K562 (cell line): ENCODE measurements at regions not wholly inside any gene's neighbourhood (a gene's known extent, or its start where the extent isn't known, plus 50 kb on each side); places are given as distances from the start of the nearest gene placed in this dataset.
A peak's percentile ranks its signal among the peaks of the same experiment; 100 is the strongest.

ENCODE experiments used
- ATAC-seq: fragments of 200-7000 bp; cut with Tn5 transposase; 3 replicates; pipeline ENCODE4 v1.9.1; 2020; ENCODE audit warnings: moderate library complexity
- BruUV-seq: library from RNA; stranded (reverse); fragments of 400-500 nt; replicated peaks from 2 replicates; lab custom pipeline; 2021; lab: Mats Ljungman, UMichigan
- CTCF ChIA-PET: fragments of 300-600 bp; formaldehyde crosslinking; extraction: SDS; loops from one replicate; lab custom pipeline; 2021; ENCODE audit warnings: low intra/inter-chr PET ratio; lab: Yijun Ruan, JAX
- POLR2A ChIA-PET: fragments of 300-600, 350-650 bp; sonication (Branson Sonifier 250); formaldehyde crosslinking; extraction: SDS; loops from one replicate; lab custom pipeline; 2021; ENCODE audit warnings: antibody characterized with exemption, inconsistent platforms; lab: Yijun Ruan, JAX
- DNase-seq, 4 experiments: peaks; one replicate each; pipeline versions ENCODE4 v3.0.0 to v3.0.0-alpha.2; 2011 to 2018; ENCODE audit warnings: low spot score in 3 of 4, mixed read lengths in 3 of 4; ENCODE audit errors: extremely low read depth in 1 of 4
- FAIRE-seq: peaks from 2 replicates; lab custom pipeline; 2011; peaks lifted over from hg19 to GRCh38; lab: Jason Lieb, UNC
- H2AFZ ChIP-seq: 2 replicates; pipeline ENCODE4 v1.6.0; 2011; ENCODE audit warnings: low read depth, low read length, control low read depth, inconsistent platforms
- H3K27ac ChIP-seq: fragments of 200-600 bp; 3 replicates; pipeline ENCODE4 v1.8.0; 2011; ENCODE audit warnings: low read depth, mild to moderate bottlenecking, control low read depth, inconsistent platforms, low read length, moderate library complexity, mixed read lengths; ENCODE audit errors: extremely low read depth
- H3K27me3 ChIP-seq, 2 experiments: fragments of 300-600 bp in 1 of 2; 2 replicates in 1 of 2; 3 replicates in 1 of 2; pipeline versions ENCODE4 v1.6.0 to v1.8.0; 2011; ENCODE audit warnings: inconsistent platforms in 2 of 2, low read length in 2 of 2, mild to moderate bottlenecking in 1 of 2, mixed read lengths in 1 of 2, moderate library complexity in 1 of 2; ENCODE audit not compliant: control insufficient read depth in 2 of 2, insufficient read depth in 2 of 2
- H3K36me3 ChIP-seq: fragments of 300-600 bp; 3 replicates; pipeline ENCODE4 v1.8.0; 2011; ENCODE audit warnings: mild to moderate bottlenecking, low read length, inconsistent platforms; ENCODE audit not compliant: control insufficient read depth, insufficient read depth
- H3K4me1 ChIP-seq, 2 experiments: fragments of 200-600 bp in 1 of 2; replicated peaks in 1 of 2; 2 replicates in 1 of 2; 3 replicates in 1 of 2; pipeline versions ENCODE4 v1.5.1 to v1.8.0; 2011; ENCODE audit warnings: inconsistent platforms in 2 of 2, low read length in 2 of 2, mild to moderate bottlenecking in 1 of 2, mixed read lengths in 1 of 2, moderate library complexity in 1 of 2; ENCODE audit not compliant: control insufficient read depth in 2 of 2, insufficient read depth in 2 of 2
- H3K4me2 ChIP-seq: 2 replicates; pipeline ENCODE4 v1.6.1; 2011; ENCODE audit warnings: low read length, control low read depth, inconsistent platforms, mixed read lengths; ENCODE audit not compliant: insufficient read depth
- H3K4me3 ChIP-seq: fragments of 200-600 bp; sonication (generic), shearing (Covaris generic); 2 replicates; pipeline ENCODE4 v1.5.1; 2016; ENCODE audit warnings: control low read depth, inconsistent platforms
- H3K79me2 ChIP-seq: fragments of 200-600 bp; 3 replicates; pipeline ENCODE4 v1.8.0; 2011; ENCODE audit warnings: low read length, inconsistent platforms; ENCODE audit not compliant: control insufficient read depth, insufficient read depth
- H3K9ac ChIP-seq, 2 experiments: 2 replicates each; pipeline versions ENCODE4 v1.6.0 to v1.6.1; 2011; ENCODE audit warnings: low read depth in 2 of 2, low read length in 2 of 2, control low read depth in 1 of 2, inconsistent platforms in 1 of 2, mild to moderate bottlenecking in 1 of 2, mixed read lengths in 1 of 2; ENCODE audit not compliant: insufficient read depth in 1 of 2
- H3K9me1 ChIP-seq: one replicate; pipeline ENCODE4 v1.6.0; 2011; ENCODE audit warnings: inconsistent platforms, mild to moderate bottlenecking, low read length, moderate library complexity; ENCODE audit not compliant: control insufficient read depth, insufficient read depth
- H3K9me3 ChIP-seq: replicated peaks from 2 replicates; pipeline ENCODE4 v1.5.1; 2011; ENCODE audit warnings: low read depth, low read length, inconsistent platforms; ENCODE audit not compliant: control insufficient read depth, insufficient read depth
- H4K20me1 ChIP-seq: replicated peaks from 2 replicates; pipeline ENCODE4 v1.6.1; 2011; ENCODE audit warnings: low read length, inconsistent platforms, mixed read lengths; ENCODE audit not compliant: control insufficient read depth, insufficient read depth
- ARID4B ChIP-seq: sonication (generic); formaldehyde crosslinking; IDR thresholded peaks from 2 replicates; pipeline ENCODE4 v1.8.0; 2022; ENCODE audit warnings: mild to moderate bottlenecking, missing genetic modification reagents
- BRF1 ChIP-seq: IDR thresholded peaks from 3 replicates; pipeline ENCODE4 v1.6.1; 2011; ENCODE audit warnings: borderline replicate concordance, mild to moderate bottlenecking; ENCODE audit not compliant: insufficient read length; ENCODE audit errors: extremely low read depth
- CAMTA2 ChIP-seq: fragments of 250-450 bp; sonication (Bioruptor Pico); conservative IDR thresholded peaks from 2 replicates; pipeline ENCODE4 v1.5.1; 2022
- CBX5 ChIP-seq: IDR thresholded peaks from 2 replicates; pipeline ENCODE4 v1.6.1; 2014; ENCODE audit warnings: low read depth, borderline replicate concordance
- EP400 ChIP-seq: fragments of 450-650 bp; IDR thresholded peaks from 2 replicates; pipeline ENCODE4 v1.6.1; 2017; ENCODE audit warnings: antibody characterized with exemption, mild to moderate bottlenecking, moderate library complexity
- FIP1L1 ChIP-seq: fragments of 200-400 bp; formaldehyde crosslinking; IDR thresholded peaks from 2 replicates; pipeline ENCODE4 v1.6.1; 2018; ENCODE audit warnings: mild to moderate bottlenecking, low read depth, low read length; ENCODE audit not compliant: poor library complexity, severe bottlenecking
- HEY1 ChIP-seq: fragments of 250-450 bp; sonication (Bioruptor Pico); IDR thresholded peaks from 2 replicates; pipeline ENCODE4 v1.5.0; 2020; ENCODE audit warnings: mild to moderate bottlenecking, moderate library complexity, borderline replicate concordance
- NFRKB ChIP-seq: fragments of 450-650 bp; IDR thresholded peaks from 2 replicates; pipeline ENCODE4 v1.6.1; 2016; ENCODE audit warnings: low read depth
- PATZ1 ChIP-seq: fragments of 250-450 bp; sonication (Bioruptor Pico); IDR thresholded peaks from 2 replicates; pipeline ENCODE4 v1.5.0; 2020; ENCODE audit warnings: mild to moderate bottlenecking, borderline replicate concordance
- PCBP2 ChIP-seq: fragments of 200-400 bp; formaldehyde crosslinking; IDR thresholded peaks from 2 replicates; pipeline ENCODE4 v1.6.1; 2018; ENCODE audit warnings: low read length, low read depth, mild to moderate bottlenecking, moderate library complexity; ENCODE audit not compliant: poor library complexity, severe bottlenecking
- PURB ChIP-seq: sonication (generic); formaldehyde crosslinking; IDR thresholded peaks from 2 replicates; pipeline ENCODE4 v1.9.0; 2021; ENCODE audit warnings: low read depth, mild to moderate bottlenecking, missing genetic modification reagents
- SRSF7 ChIP-seq: fragments of 200-400 bp; formaldehyde crosslinking; optimal IDR thresholded peaks from 2 replicates; pipeline ENCODE3; 2017; ENCODE audit warnings: mild to moderate bottlenecking, low read depth, low read length
- SUPT5H ChIP-seq: fragments of 450-650 bp; IDR thresholded peaks from 2 replicates; pipeline ENCODE4 v1.6.1; 2016
- ZNF165 ChIP-seq: fragments of 250-450 bp; sonication (Bioruptor Pico); IDR thresholded peaks from 2 replicates; pipeline ENCODE4 v1.4.0; 2020; ENCODE audit warnings: borderline replicate concordance
- WGBS: fragments of 100-300 bp; shearing (Covaris generic); methylation state at CpG from one replicate; pipeline ENCODE4 v1.1.6; 2016; ENCODE audit warnings: low coverage, mixed read lengths; ENCODE audit not compliant: insufficient coverage; ENCODE audit errors: missing lambda C conversion rate; 5-methylcytosine and 5-hydroxymethylcytosine counted together
- in situ Hi-C: fragments of 300-500 bp; cut with MboI; formaldehyde crosslinking; loops from 4 replicates; pipeline ENCODE4 v1.15.0; 2018; ENCODE audit warnings: inconsistent platforms, mixed read lengths
- intact Hi-C: fragments of 100-400 bp; cut with micrococcal nuclease; formaldehyde crosslinking; loops from 2 replicates; pipeline ENCODE4 v1.14.2; 2022
- TF ChIP-seq, protein P1 (sequence below): fragments of 250-450 bp; sonication (Bioruptor Pico); IDR thresholded peaks from 2 replicates; pipeline ENCODE4 v1.6.1; 2021; ENCODE audit warnings: mild to moderate bottlenecking

DNA sequence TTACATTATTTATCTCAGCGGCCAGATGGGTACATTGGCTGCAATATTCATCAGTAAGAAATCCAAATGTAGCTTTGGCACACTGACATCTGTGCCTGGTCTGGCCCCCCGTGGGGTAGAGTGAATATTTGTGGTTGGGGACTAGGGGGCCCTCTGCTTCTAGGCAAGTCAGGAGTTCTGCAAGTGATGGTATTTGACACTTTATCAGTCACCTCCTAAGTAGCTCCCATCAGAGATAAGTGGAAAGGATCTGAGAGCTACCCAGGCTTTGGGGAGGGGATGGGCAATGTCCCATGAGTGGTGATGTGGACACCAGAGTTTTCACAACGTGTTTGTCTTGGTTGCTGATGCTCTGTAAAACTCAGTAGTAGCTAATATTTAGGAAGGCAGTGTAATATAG is 609.9 kb upstream of the RBFOX1 start (continued):
- no peak for TF ChIP-seq FIP1L1

DNA sequence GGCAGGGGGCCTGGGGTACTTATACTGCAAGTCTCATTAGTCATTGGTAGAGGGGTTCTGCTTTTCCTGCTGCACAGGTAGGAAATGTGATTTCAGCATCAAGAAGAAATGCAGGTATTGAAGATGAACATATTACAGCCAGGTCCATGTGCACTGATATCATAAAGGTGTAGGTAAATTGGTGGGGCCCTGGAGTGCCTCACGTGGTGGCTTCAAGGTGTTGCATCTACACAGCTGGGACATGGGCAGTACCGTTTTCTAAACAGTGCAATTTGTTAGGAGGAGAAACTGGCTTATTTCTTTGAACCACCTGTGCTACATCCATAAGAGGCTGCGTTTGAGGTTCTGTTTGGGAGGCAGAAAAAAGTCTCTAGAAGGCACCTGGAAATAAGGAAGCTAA is 618.1 kb upstream of the RBFOX1 start:
- Histone ChIP-seq H3K27ac (no peak overlapping the region), H3K27me3 (0 out of 5 replicates have a peak, but pooled peaks cover 0 to 3% of the 10 kb centered on the region in 2 experiments), H3K4me1 (no peaks in the 10 kb centered on the region), H4K20me1 (no peaks in the 10 kb centered on the region), H2AFZ (no peak overlapping the region), H3K4me3 (no peak overlapping the region), H3K9ac (no peak overlapping the region), H3K4me2 (no peak overlapping the region), H3K9me1 (no peaks in the 10 kb centered on the region), H3K36me3 (no peaks in the 10 kb centered on the region), H3K9me3 (no peaks in the 10 kb centered on the region), H3K79me2 (no peaks in the 10 kb centered on the region)
- POLR2A ChIA-PET: no interaction called here
- in situ Hi-C loops: no loop called here
- DNase-seq: peak in 1 of 4 experiments; percentile 10
- FAIRE-seq: no peak
- no peak for TF ChIP-seq CBX5
- TF ChIP-seq PCBP2: no peak
- TF ChIP-seq ARID4B (CRISPR knock-in tag): no peak
- no peak for TF ChIP-seq ZNF165
- no peak for TF ChIP-seq BRF1
- no peak for TF ChIP-seq NFRKB
- TF ChIP-seq PURB: no peak
- TF ChIP-seq CAMTA2 (CRISPR knock-in tag): no peak
- TF ChIP-seq HEY1 (CRISPR knock-in tag): no peak
- no peak for TF ChIP-seq SRSF7
- TF ChIP-seq, protein P1, sequence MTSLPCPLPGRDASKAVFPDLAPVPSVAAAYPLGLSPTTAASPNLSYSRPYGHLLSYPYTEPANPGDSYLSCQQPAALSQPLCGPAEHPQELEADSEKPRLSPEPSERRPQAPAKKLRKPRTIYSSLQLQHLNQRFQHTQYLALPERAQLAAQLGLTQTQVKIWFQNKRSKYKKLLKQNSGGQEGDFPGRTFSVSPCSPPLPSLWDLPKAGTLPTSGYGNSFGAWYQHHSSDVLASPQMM (CRISPR knock-in tag): no peak
- TF ChIP-seq SUPT5H: no peak
- TF ChIP-seq EP400: no peak
- no peak for TF ChIP-seq PATZ1 (CRISPR knock-in tag)
- ATAC-seq: peak; percentile 55; the same call in 1 of the 3 replicates
- WGBS: 0% methylated on average over 3 of the region's 3 CpGs
- intact Hi-C loops: no loop called here
- no TSS peak for BruUV-seq
- CTCF ChIA-PET: no interaction called here
